ENCODE measurements at regions not wholly inside any gene's neighbourhood (a gene's known extent, or its start where the extent isn't known, plus 50 kb on each side); places are given as distances from the start of the nearest gene placed in this dataset.
"Not testable (repeated sequence)": the region's sequence is repeated elsewhere in the genome, so short reads cannot be mapped to it uniquely, and the experiment has no call there.

- FAIRE-seq, result no peak
These were observed 214.2 kb downstream of the SH2D4B start for GRCh38 chr10:80751940-80752339.

- no peak for FAIRE-seq
These were observed 215.9 kb downstream of the SH2D4B start for GRCh38 chr10:80753612-80754011.

GRCh38 chr10:80755893-80756292 is 218.2 kb downstream of the SH2D4B start:
- no peak for FAIRE-seq

- FAIRE-seq, result no peak
These were observed 222.0 kb downstream of the SH2D4B start for GRCh38 chr10:80759693-80760092.

DNA sequence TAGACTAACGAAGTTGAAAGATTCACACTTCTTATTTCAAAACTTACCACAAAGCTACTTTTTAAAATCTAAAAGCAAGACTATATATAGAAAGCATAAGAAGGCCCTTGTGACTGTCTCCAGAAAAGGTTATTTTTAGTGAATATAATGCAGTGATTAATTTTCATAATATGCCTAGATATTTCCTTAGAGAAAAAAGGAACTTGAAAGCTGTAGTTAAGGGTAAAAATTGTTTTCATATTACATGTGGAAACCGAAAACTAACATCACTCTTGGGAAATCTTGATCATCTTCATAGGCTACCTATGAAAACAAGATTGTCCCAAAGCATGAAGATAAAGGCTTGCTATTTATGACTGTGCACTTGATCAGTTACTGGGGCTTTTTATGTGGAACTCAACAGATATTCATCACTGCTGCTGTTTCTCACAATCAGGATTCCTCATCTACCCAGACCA is 223.2 kb downstream of the SH2D4B start:
- no peak for FAIRE-seq

GRCh38 chr10:80767963-80768362 is 230.3 kb downstream of the SH2D4B start:
- no peak for FAIRE-seq

- FAIRE-seq, result no peak
These were observed 232.0 kb downstream of the SH2D4B start for GRCh38 chr10:80769700-80770160.

DNA sequence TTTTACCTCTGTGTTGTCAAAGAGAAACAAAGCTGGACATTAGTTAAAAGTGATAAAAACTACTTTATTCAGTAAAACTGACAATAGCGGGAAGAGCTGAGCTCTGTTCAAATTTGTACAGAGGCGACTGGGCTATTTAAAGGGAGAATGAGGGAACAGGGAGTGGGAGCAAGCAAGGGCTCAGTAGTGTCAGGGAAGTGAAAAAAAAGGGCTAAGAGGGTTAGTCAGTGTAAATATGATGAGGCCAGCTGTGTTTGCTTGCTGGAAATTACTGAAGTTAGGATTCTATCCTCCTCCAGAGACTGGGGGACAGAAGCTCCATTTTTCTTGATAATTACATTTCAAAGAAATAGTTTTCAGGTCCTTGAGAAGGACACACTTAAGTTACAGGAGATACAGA is 232.5 kb downstream of the SH2D4B start:
- FAIRE-seq, result no peak

DNA sequence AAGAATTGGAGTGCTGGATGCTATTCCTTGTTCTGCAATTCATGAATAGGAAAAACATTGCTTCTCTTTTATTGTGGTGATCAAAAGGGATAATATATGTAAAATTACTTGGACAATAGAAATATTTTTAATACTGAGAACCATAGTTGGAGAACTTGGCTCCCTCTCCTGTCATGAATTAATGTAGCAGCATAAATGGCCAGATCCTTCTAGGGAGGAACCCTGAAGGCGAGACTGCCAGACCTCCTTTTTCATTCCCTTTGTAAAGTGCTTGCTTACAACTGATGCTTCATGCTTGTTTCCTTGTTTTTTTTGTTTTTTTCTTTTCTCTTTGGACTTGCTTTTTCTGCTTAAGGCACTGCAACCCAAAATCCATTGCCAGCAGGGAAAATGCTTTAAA is 233.6 kb downstream of the SH2D4B start:
- FAIRE-seq, result no peak

GRCh38 chr10:80771902-80772555 is 234.3 kb downstream of the SH2D4B start:
- no peak for FAIRE-seq

- FAIRE-seq, result no peak
These were observed 234.9 kb downstream of the SH2D4B start for GRCh38 chr10:80772596-80772995.

DNA sequence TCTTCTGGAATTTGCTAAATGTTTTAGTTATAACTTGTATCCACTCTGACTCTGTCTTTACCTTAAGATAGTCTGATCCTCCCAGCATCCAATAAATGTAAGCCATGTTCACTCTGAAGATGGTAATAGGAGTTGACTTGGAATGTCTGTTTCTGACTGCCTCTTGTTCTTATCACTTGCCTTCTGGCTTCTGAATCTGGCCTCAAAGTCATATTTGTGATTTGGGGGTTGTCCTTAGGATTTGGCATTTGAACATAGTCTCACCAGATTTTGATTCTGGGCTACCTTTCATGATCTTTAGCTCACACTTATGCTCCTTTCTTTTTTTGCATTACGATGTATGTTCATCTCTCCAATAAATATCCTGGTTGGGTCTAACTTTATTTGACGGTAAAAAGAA is 247.0 kb downstream of the SH2D4B start:
- FAIRE-seq, result no peak

- FAIRE-seq, result no peak
These were observed 248.6 kb downstream of the SH2D4B start for GRCh38 chr10:80786322-80786721.

DNA sequence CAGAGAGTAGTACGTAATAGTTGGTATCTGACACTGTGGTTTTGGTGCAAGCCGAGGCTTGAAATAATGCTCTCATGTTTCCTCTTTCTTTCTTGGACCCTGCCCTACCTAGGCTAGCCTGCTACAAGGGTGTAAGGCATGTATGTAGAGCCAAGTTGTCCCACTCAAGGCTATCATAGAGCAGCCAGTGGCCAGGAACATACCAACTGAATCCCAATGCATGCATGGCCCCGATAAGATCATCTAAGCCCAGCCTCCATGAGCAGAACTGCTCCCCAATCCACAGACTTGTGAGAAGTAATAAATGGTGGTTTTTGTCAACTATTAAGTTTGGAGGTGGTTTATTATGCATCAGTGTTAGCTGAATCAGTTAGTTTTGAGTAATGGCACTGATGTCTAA is 250.2 kb downstream of the SH2D4B start:
- no peak for FAIRE-seq

DNA sequence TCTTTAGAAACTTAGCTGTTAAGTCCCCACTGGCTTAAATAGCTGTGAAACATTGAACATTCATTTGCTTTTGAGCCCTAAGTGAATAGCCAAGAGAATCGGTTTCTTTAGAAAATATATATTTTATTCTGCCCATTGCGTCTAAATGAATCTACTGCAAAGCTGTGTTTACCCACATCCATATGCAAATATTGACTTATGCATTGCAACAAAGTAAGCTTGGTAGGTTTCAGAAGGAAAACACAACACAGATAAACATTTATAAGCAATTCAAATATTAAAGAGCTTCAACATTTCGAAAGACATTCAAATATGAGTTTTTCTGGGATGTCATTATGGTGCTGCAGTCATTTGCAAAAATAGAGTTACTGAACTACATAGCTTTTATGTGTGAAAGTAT is 257.3 kb downstream of the SH2D4B start:
- no peak for FAIRE-seq

DNA sequence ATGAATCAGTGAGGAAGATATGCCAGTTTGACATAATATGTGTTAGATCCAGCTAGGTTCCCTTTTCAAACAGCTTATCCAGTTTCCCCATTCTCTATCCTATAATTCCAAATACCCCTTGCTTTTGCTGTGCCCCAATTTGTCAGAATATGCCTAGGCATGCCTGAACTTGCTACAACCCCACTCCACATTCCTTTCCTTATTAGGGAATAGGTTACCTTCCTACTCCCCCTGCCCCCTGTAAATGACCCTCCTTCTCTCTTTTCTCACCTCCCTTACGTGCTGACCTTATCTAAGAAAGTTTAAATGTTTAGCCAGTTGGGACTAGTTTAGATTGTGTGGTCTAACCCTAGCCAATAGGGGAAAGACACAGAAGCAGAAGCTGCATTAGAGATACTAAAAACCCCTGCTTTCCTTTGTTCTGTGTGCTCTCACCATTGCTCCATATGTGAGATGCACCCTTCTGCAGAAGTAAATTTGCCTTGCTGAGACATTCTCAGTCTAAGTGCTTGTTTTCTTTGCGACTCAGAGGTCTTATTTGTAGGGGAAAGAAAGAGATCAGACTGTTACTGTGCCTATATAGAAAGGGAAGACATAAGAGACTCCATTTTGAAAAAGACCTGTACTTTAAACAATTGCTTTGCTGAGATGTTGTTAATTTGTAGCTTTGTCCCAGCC is 267.8 kb downstream of the SH2D4B start:
- FAIRE-seq, result no peak

GRCh38 chr10:80814147-80814652 is 276.5 kb downstream of the SH2D4B start:
- FAIRE-seq, result no peak

- FAIRE-seq, result no peak
These were observed 291.4 kb downstream of the SH2D4B start for GRCh38 chr10:80829151-80829550.

GRCh38 chr10:80829562-80829961 is 291.9 kb downstream of the SH2D4B start:
- FAIRE-seq, result no peak

DNA sequence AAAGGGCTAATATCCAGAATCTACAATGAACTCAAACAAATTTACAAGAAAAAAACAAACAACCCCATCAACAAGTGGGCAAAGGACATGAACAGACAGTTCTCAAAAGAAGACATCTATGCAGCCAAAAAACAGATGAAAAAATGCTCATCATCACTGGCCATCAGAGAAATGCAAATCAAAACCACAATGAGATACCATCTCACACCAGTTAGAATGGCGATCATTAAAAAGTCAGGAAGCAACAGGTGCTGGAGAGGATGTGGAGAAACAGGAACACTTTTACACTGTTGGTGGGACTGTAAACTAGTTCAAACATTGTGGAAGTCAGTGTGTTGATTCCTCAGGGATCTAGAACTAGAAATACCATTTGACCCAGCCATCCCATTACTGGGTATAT is 295.0 kb downstream of the SH2D4B start:
- FAIRE-seq, result not testable (repeated sequence)

DNA sequence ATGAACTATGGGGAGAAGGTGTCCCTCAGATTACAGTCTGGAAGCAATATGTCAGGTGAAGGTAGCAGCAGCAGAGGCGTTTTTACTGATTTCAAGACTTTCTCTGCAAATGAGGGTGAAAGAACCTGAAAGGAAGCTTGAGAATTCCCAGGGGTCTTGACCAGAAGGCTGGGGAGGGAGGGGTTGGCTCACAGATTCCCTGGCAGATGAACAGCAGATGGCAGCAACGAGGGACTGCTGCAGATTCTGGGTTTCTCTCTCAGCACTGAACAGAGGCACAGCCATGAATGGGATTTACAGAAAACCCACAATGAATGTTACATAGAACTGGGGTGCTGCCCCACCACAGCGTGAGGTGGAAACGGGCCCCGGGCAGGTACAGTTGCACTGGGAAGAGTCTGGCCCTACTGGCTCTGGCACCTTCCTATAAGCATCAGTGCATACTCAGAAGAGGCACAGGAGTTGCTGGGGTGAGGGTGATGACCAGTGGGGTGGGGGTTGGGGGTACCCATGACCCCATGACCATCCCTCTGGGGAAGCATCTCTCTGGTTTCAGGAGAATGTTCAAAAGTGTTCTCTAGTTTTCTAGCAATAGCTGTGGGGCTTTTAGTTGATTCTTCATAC is 317.8 kb downstream of the SH2D4B start:
- FAIRE-seq, result no peak

DNA sequence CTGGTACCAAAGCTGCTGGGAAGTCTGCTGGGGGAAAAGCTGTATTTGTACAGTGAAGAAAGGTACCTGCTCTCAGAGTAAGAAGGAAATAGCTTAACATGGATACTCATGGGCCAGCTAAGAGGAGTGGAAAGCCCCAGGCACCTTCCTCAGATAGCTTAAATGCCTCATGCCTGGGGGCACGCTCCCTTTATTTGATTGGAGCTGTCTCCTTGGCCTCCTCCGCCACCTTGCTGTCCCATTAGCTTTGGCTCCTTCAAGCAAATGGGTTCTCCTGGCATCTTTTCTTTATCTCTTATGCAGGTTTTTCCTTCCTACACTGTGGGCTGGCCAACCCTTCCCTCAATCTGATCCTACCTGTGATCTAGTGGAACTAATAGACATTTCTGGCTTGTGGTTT is 318.5 kb downstream of the SH2D4B start:
- no peak for FAIRE-seq

GRCh38 chr10:80859279-80859678 is 321.6 kb downstream of the SH2D4B start:
- FAIRE-seq, result not testable (repeated sequence)

GRCh38 chr10:80860719-80861118 is 323.0 kb downstream of the SH2D4B start:
- FAIRE-seq, result no peak

Measured in colon (tissue), 2 donors.